Body of pancreas (tissue), 4 donors: ENCODE measurements at regions not wholly inside any gene's neighbourhood (a gene's known extent, or its start where the extent isn't known, plus 50 kb on each side); places are given as distances from the start of the nearest gene placed in this dataset.

ENCODE experiments used
- ATAC-seq: fragments of 150-250 bp; one replicate; pipeline ENCODE4 v1.9.1; 2016
- DNase-seq, 4 donors: peaks; one replicate each; pipeline ENCODE4 v3.0.0-alpha.2; 2019
- H3K27ac ChIP-seq, 4 donors: fragments of 200-600 bp; sonication (generic); 1 replicate in 3 of 4; 2 replicates in 1 of 4; pipeline versions ENCODE4 v1.5.1 to v1.6.1; 2016 to 2019; ENCODE audit warnings: mild to moderate bottlenecking in 1 of 4, mixed read lengths in 1 of 4, moderate library complexity in 1 of 4
- H3K27me3 ChIP-seq, 2 donors: fragments of 200-600 bp; sonication (generic); one replicate each; pipeline ENCODE4 v1.6.0; 2016; ENCODE audit warnings: mild to moderate bottlenecking in 1 of 2
- H3K36me3 ChIP-seq, 2 donors: fragments of 200-600 bp; sonication (generic); replicated peaks in 1 of 2; 2 replicates each; pipeline ENCODE4 v1.5.1; 2016; ENCODE audit warnings: low read depth in 2 of 2; ENCODE audit not compliant: insufficient read depth in 1 of 2
- H3K4me1 ChIP-seq: fragments of 200-600 bp; sonication (generic); one replicate; pipeline ENCODE4 v1.6.0; 2016
- H3K4me3 ChIP-seq, 2 donors: fragments of 200-600 bp; sonication (generic); 1 replicate in 1 of 2; 2 replicates in 1 of 2; pipeline ENCODE4 v1.5.1; 2016 to 2019
- H3K9me3 ChIP-seq, 3 donors: fragments of 200-600 bp; sonication (generic); 1 replicate in 2 of 3; 2 replicates in 1 of 3; pipeline ENCODE4 v1.5.1; 2016
- POLR2A ChIP-seq, 3 donors: fragments of 450-650 bp; IDR thresholded peaks; one replicate each; pipeline ENCODE4 v1.6.1; 2016; ENCODE audit warnings: antibody characterized with exemption in 3 of 3, mild to moderate bottlenecking in 2 of 3
- WGBS, 2 donors: methylation state at CpG; one replicate each; pipeline ENCODE4 v1.1.5; 2017; 5-methylcytosine and 5-hydroxymethylcytosine counted together
- intact Hi-C: fragments of 100-400 bp; cut with DNase I; formaldehyde crosslinking; loops from one replicate; pipeline ENCODE4 v1.15.1; 2023
- TF ChIP-seq, protein P1 (sequence below), 7 experiments: fragments of 450-650 bp in 4 of 7; fragments of 200-600 bp in 3 of 7; sonication (generic) in 3 of 7; IDR thresholded peaks; one replicate each; pipeline ENCODE4 v1.5.1; 2016 to 2019; ENCODE audit warnings: antibody characterized with exemption in 7 of 7

DNA sequence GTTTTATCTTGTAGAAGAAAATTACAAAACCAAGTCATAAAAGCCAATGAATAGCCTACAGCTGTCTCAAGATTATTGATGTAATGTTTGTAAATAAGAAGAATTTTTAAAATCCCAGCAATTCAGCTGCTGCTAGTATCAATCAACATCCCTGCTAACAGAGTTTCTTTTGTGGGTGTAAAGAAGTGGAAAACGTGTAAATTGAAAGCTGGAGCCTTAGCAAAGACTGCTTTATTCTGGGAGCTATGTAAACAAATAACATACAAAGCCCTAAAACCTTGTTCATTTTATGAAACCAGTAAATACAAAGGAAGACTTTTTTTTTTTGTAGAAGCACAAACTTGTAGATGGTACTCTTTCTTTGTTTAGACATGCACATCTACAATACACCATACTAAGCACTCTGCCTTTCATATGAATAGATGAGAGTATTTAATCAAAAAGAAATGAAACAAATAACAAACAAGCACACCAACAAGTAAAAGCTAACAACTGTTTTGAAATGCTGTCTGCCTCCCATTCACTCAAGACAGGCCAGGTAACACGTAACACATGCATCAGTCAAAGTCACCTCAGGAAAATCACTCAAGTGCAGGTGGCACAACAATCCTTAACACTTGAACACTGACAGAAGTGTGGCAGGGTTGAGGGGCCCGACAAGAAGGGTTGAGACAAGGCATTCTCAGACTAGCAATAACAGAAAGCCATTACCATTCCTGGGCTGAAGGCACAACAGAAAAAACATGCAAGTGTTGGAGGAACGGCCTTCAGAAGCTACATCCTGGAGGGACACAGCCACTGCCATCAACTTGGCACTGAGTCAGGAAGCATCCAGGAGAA is 1364.0 kb upstream of the SEL1L start:
- no peak for TF ChIP-seq POLR2A (IDR thresholded peaks at IDR 0.05)
- TF ChIP-seq, protein P1, sequence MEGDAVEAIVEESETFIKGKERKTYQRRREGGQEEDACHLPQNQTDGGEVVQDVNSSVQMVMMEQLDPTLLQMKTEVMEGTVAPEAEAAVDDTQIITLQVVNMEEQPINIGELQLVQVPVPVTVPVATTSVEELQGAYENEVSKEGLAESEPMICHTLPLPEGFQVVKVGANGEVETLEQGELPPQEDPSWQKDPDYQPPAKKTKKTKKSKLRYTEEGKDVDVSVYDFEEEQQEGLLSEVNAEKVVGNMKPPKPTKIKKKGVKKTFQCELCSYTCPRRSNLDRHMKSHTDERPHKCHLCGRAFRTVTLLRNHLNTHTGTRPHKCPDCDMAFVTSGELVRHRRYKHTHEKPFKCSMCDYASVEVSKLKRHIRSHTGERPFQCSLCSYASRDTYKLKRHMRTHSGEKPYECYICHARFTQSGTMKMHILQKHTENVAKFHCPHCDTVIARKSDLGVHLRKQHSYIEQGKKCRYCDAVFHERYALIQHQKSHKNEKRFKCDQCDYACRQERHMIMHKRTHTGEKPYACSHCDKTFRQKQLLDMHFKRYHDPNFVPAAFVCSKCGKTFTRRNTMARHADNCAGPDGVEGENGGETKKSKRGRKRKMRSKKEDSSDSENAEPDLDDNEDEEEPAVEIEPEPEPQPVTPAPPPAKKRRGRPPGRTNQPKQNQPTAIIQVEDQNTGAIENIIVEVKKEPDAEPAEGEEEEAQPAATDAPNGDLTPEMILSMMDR (IDR thresholded peaks at IDR 0.05), result no peak
- Histone ChIP-seq H3K4me3 (no peak overlapping the region), H3K27me3 (no peaks in the 10 kb centered on the region), H3K36me3 (no peaks in the 10 kb centered on the region), H3K4me1 (no peaks in the 10 kb centered on the region), H3K27ac (no peak overlapping the region), H3K9me3 (no peaks in the 10 kb centered on the region)
- DNase-seq (no peak), ATAC-seq (no peak)
- 54 to 56% methylated on average over 4 of the region's 4 CpGs for WGBS, 2 donors
- intact Hi-C loops, result no loop called here

DNA sequence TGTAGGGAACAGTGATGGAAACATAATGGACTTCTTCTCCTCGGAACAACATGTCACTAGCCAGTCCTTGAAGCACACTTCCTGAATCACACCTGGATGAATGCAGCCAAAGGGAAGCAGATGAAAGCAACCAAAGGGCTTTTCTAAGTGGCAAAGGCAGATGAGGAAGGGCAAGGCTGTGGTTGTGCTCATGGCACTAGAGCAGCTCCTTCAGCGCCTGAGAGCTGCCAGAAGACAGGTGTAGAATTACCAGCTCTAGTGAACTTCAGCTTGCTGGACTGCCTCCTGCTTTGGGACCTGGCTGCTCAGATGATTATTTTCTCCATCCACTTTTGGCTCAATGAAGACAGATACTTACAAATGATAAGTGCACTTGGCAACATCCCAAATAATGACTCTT is 1372.1 kb upstream of the SEL1L start:
- H3K27me3 ChIP-seq, result no peaks in the 10 kb centered on the region
- H3K36me3 ChIP-seq, result no peaks in the 10 kb centered on the region
- TF ChIP-seq, protein P1 (IDR thresholded peaks at IDR 0.05), result no peak
- no peak for TF ChIP-seq POLR2A (IDR thresholded peaks at IDR 0.05)
- H3K27ac ChIP-seq, result no peak overlapping the region
- no peak for DNase-seq
- no peaks in the 10 kb centered on the region for H3K4me1 ChIP-seq
- no peak for ATAC-seq
- no peaks in the 10 kb centered on the region for H3K9me3 ChIP-seq
- WGBS, 2 donors, result 49 to 63% methylated on average over 2 of the region's 2 CpGs
- intact Hi-C loops, result no loop called here
- no peak overlapping the region for H3K4me3 ChIP-seq

DNA sequence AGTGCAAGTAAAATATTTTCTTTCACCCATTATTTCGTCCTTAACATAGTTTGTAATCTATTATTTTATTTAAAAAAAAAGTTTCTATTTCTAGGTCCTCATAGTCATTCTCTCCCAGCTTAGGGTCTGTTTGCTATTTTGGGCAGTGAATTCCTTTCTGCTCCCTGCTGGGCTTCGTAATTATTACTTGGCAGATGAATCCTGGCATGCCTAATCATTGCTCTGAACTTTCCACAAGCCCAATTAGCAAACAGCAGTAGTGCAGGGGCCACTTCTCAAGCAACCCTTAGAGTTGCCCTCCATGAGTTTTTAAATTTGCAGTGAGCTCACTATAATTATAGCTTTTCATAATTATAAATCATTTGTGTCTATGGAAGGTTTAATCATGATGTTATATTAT is 1378.3 kb upstream of the SEL1L start:
- no peak overlapping the region for H3K4me3 ChIP-seq
- intact Hi-C loops, result no loop called here
- no peak for DNase-seq
- no peak overlapping the region for H3K27ac ChIP-seq
- TF ChIP-seq POLR2A (IDR thresholded peaks at IDR 0.05), result no peak
- TF ChIP-seq, protein P1 (IDR thresholded peaks at IDR 0.05), result no peak
- no peaks in the 10 kb centered on the region for H3K9me3 ChIP-seq
- ATAC-seq, result no peak
- WGBS, 2 donors, result 37 to 38% methylated on average over 2 of the region's 2 CpGs
- H3K4me1 ChIP-seq, result peaks cover 3% of the 10 kb centered on the region
- H3K27me3 ChIP-seq, result no peaks in the 10 kb centered on the region
- H3K36me3 ChIP-seq, result no peaks in the 10 kb centered on the region

DNA sequence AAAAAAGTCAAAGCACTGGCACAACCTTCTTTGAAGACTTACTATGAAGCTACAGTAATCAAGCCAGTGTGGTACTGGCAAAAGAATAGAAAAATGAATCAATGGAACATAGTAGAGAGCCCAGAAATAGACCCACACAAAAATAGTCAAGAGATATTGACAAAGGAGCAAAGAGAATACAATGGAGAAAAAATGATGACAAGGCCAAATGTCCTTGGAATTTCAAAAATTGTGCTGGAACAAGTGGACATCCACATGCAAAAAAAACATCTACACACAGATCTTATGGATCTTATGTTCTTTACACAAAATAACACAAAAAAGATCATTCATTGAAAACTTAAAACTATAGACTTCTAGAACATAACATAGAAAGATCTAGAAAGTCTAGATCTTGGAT is 1379.7 kb upstream of the SEL1L start:
- DNase-seq (no peak), ATAC-seq (no peak)
- Histone ChIP-seq H3K4me3 (no peak overlapping the region), H3K36me3 (no peaks in the 10 kb centered on the region), H3K4me1 (peaks cover 3% of the 10 kb centered on the region), H3K27ac (no peak overlapping the region), H3K9me3 (no peaks in the 10 kb centered on the region), H3K27me3 (no peaks in the 10 kb centered on the region)
- intact Hi-C loops, result no loop called here
- TF ChIP-seq, protein P1 (IDR thresholded peaks at IDR 0.05), result no peak
- TF ChIP-seq POLR2A (IDR thresholded peaks at IDR 0.05), result no peak

DNA sequence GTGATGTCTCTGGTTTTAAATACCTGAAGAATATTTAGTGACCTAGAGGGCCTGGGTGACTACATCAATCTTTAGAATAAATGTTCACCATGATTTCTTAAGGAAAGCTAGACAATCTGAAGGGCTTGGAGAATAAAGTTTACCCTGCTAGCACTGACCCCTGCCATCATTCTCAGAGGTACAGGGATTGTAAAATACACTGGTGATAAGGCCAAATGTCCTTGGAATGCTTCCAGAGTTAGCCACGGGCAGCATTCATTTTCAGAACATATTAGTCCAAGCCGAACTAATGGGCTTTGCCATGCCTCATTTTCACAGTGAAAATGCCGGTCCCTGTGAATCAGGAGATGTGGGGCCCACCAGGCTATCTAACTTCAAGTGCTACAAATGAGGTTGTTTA is 1381.7 kb upstream of the SEL1L start:
- DNase-seq (peak in 3 of 4 donors; percentile 2 to 14 (median 12)), ATAC-seq (no peak)
- Histone ChIP-seq H3K27ac (no peak overlapping the region), H3K27me3 (no peaks in the 10 kb centered on the region), H3K9me3 (no peaks in the 10 kb centered on the region), H3K4me3 (no peak overlapping the region), H3K4me1 (peaks cover 3% of the 10 kb centered on the region), H3K36me3 (no peaks in the 10 kb centered on the region)
- TF ChIP-seq, protein P1 (IDR thresholded peaks at IDR 0.05), result no peak
- no peak for TF ChIP-seq POLR2A (IDR thresholded peaks at IDR 0.05)
- intact Hi-C loops, result no loop called here
- 25 to 33% methylated on average over 3 of the region's 3 CpGs for WGBS, 2 donors
